Endothelial cell of umbilical vein (primary cell): ENCODE measurements at regions not wholly inside any gene's neighbourhood (a gene's known extent, or its start where the extent isn't known, plus 50 kb on each side); places are given as distances from the start of the nearest gene placed in this dataset.

Source experiments
- BruUV-seq: library from RNA; stranded (reverse); fragments of 400-500 nt; replicated peaks from 2 replicates; lab custom pipeline; 2021; lab: Mats Ljungman, UMichigan
- CTCF ChIA-PET: fragments of 300-600, 350-600 bp; sonication (Branson Sonifier 250); formaldehyde crosslinking; loops from one replicate; lab custom pipeline; 2021; ENCODE audit warnings: antibody characterized with exemption, inconsistent platforms; lab: Charles Lee
- POLR2A ChIA-PET: fragments of 300-600, 350-600 bp; sonication (Branson Sonifier 250); formaldehyde crosslinking; loops from one replicate; lab custom pipeline; 2021; ENCODE audit warnings: antibody characterized with exemption, inconsistent platforms; lab: Charles Lee
- DNase-seq: peaks from one replicate; pipeline ENCODE4 v3.0.0-alpha.2; 2011; ENCODE audit warnings: low read depth, low spot score
- FAIRE-seq: peaks from 2 replicates; lab custom pipeline; 2011; peaks lifted over from hg19 to GRCh38; lab: Jason Lieb, UNC
- H2AFZ ChIP-seq: 2 replicates; pipeline ENCODE4 v1.6.0; 2012; ENCODE audit warnings: low read depth, low read length, control low read depth, inconsistent platforms
- H3K27ac ChIP-seq: 2 replicates; pipeline ENCODE4 v1.5.1; 2011; ENCODE audit warnings: low read depth, mild to moderate bottlenecking, control low read depth, low read length, moderate library complexity; ENCODE audit not compliant: insufficient read depth
- H3K27me3 ChIP-seq, 2 experiments: 2 replicates each; pipeline versions ENCODE4 v1.6.0 to v1.6.1; 2011; ENCODE audit warnings: low read length in 2 of 2, mixed read lengths in 1 of 2; ENCODE audit not compliant: control insufficient read depth in 2 of 2, insufficient read depth in 2 of 2
- H3K36me3 ChIP-seq, 2 experiments: 2 replicates in 1 of 2; 3 replicates in 1 of 2; pipeline ENCODE4 v1.5.1; 2011; ENCODE audit warnings: low read length in 2 of 2, mild to moderate bottlenecking in 1 of 2, moderate library complexity in 1 of 2; ENCODE audit not compliant: control insufficient read depth in 2 of 2, insufficient read depth in 2 of 2; ENCODE audit errors: extremely low read depth in 1 of 2
- H3K4me1 ChIP-seq: 3 replicates; pipeline ENCODE4 v1.5.1; 2011; ENCODE audit warnings: mild to moderate bottlenecking, low read length; ENCODE audit not compliant: control insufficient read depth, insufficient read depth; ENCODE audit errors: extremely low read depth
- H3K4me2 ChIP-seq: 2 replicates; pipeline ENCODE4 v1.6.1; 2011; ENCODE audit warnings: low read length, control low read depth, mixed read lengths; ENCODE audit not compliant: insufficient read depth
- H3K4me3 ChIP-seq, 3 experiments: fragments of 200-600 bp in 1 of 3; sonication (generic), shearing (Covaris generic) in 1 of 3; replicated peaks in 1 of 3; 2 replicates each; pipeline ENCODE4 v1.5.1; 2011 to 2016; ENCODE audit warnings: control low read depth in 3 of 3, low read length in 3 of 3, mild to moderate bottlenecking in 2 of 3, inconsistent platforms in 1 of 3, low read depth in 1 of 3, moderate library complexity in 1 of 3; ENCODE audit not compliant: insufficient read depth in 1 of 3
- H3K79me2 ChIP-seq: 2 replicates; pipeline ENCODE4 v1.6.0; 2012; ENCODE audit warnings: low read length, inconsistent platforms; ENCODE audit not compliant: control insufficient read depth, insufficient read depth
- H3K9ac ChIP-seq: replicated peaks from 2 replicates; pipeline ENCODE3; 2011; ENCODE audit warnings: low read length, control low read depth; ENCODE audit not compliant: insufficient read depth; ENCODE audit errors: extremely low read depth
- H3K9me1 ChIP-seq: replicated peaks from 3 replicates; pipeline ENCODE4 v1.6.0; 2011; ENCODE audit warnings: mild to moderate bottlenecking, low read length; ENCODE audit not compliant: control insufficient read depth, insufficient read depth; ENCODE audit errors: extremely low read depth
- H3K9me3 ChIP-seq: replicated peaks from 2 replicates; pipeline ENCODE4 v1.5.1; 2012; ENCODE audit warnings: low read length, inconsistent platforms; ENCODE audit not compliant: control insufficient read depth, insufficient read depth
- H4K20me1 ChIP-seq: replicated peaks from 2 replicates; pipeline ENCODE3; 2011; ENCODE audit warnings: mild to moderate bottlenecking, low read length; ENCODE audit not compliant: control insufficient read depth, insufficient read depth; ENCODE audit errors: extremely low read depth
- CTCF ChIP-seq, 2 donors: IDR thresholded peaks; 1 replicate in 1 of 2; 2 replicates in 1 of 2; pipeline ENCODE4 v1.5.1; 2011; ENCODE audit warnings: low read length in 2 of 2, mild to moderate bottlenecking in 2 of 2, moderate library complexity in 2 of 2, control low read depth in 1 of 2, inconsistent platforms in 1 of 2, low read depth in 1 of 2; ENCODE audit not compliant: insufficient read depth in 1 of 2; ENCODE audit errors: extremely low read depth in 1 of 2
- EZH2 ChIP-seq: IDR thresholded peaks from 2 replicates; pipeline ENCODE4 v1.6.1; 2012; ENCODE audit warnings: borderline replicate concordance, low read depth, mild to moderate bottlenecking, moderate library complexity, low read length, inconsistent platforms; ENCODE audit not compliant: severe bottlenecking
- FOS ChIP-seq: IDR thresholded peaks from 2 replicates; pipeline ENCODE4 v1.6.1; 2011; ENCODE audit warnings: mild to moderate bottlenecking, low read length, moderate library complexity, borderline replicate concordance; ENCODE audit not compliant: insufficient read depth
- GATA2 ChIP-seq: IDR thresholded peaks from 2 replicates; pipeline ENCODE4 v1.7.0; 2011; ENCODE audit warnings: low read depth, mild to moderate bottlenecking, moderate library complexity, mixed read lengths, low read length; ENCODE audit not compliant: insufficient read length, insufficient read depth
- JUN ChIP-seq: IDR thresholded peaks from 2 replicates; pipeline ENCODE4 v1.6.1; 2011; ENCODE audit warnings: borderline replicate concordance, low read depth; ENCODE audit not compliant: insufficient read length, insufficient read depth
- MAX ChIP-seq: IDR thresholded peaks from 2 replicates; pipeline ENCODE4 v1.6.1; 2011; ENCODE audit not compliant: insufficient read depth, insufficient read length
- MYC ChIP-seq: IDR thresholded peaks from one replicate; pipeline ENCODE4 v1.6.1; 2011; ENCODE audit warnings: mild to moderate bottlenecking, low read depth, low read length
- POLR2A ChIP-seq: IDR thresholded peaks from 2 replicates; pipeline ENCODE4 v1.6.1; 2012; ENCODE audit warnings: low read depth, mild to moderate bottlenecking, control low read depth, low read length
- POLR2AphosphoS5 ChIP-seq: IDR thresholded peaks from 2 replicates; pipeline ENCODE4 v1.6.1; 2012; ENCODE audit warnings: low read depth, mild to moderate bottlenecking, control low read depth, low read length, moderate library complexity; ENCODE audit not compliant: insufficient read depth
- dilution Hi-C: fragments of 300-500 bp; cut with MboI; formaldehyde crosslinking; loops from one replicate; pipeline ENCODE4 v1.15.0; 2019; ENCODE audit warnings: low sequenced_read_pairs; ENCODE audit not compliant: extremely low pct_ligation_motif_present
- intact Hi-C: fragments of 100-400 bp; cut with micrococcal nuclease; formaldehyde crosslinking; loops from one replicate; pipeline ENCODE4 v1.10.0; 2022

GRCh38 chr6:15032015-15032414 lies 213.9 kb upstream of the JARID2 start:
- intact Hi-C loops: no loop called here
- POLR2A ChIA-PET: no interaction called here
- no peak overlapping the region for H3K4me2 ChIP-seq
- dilution Hi-C loops: no loop called here
- H3K36me3 ChIP-seq: no peaks in the 10 kb centered on the region
- no peak overlapping the region for H3K4me3 ChIP-seq
- DNase-seq: no peak
- no TSS peak for BruUV-seq
- H3K4me1 ChIP-seq: no peaks in the 10 kb centered on the region
- no peaks in the 10 kb centered on the region for H4K20me1 ChIP-seq
- no peak overlapping the region for H2AFZ ChIP-seq
- no peaks in the 10 kb centered on the region for H3K9me1 ChIP-seq
- no peak for TF ChIP-seq POLR2AphosphoS5
- TF ChIP-seq MYC: no peak
- no peak for TF ChIP-seq GATA2
- no peak for TF ChIP-seq POLR2A
- no peak for FAIRE-seq
- CTCF ChIA-PET: interaction anchor here (1.0 kb wide), 1 partner anchor 18 kb away, joined by 3 read pairs; no protein-coding TSS in a partner anchor
- H3K9me3 ChIP-seq: no peaks in the 10 kb centered on the region
- H3K27ac ChIP-seq: no peak overlapping the region
- H3K9ac ChIP-seq: no peak overlapping the region
- H3K79me2 ChIP-seq: no peaks in the 10 kb centered on the region
- no peaks in the 10 kb centered on the region for H3K27me3 ChIP-seq

GRCh38 chr6:15033850-15034203 lies 212.0 kb upstream of the JARID2 start:
- ChIA-PET CTCF (no interaction called here), POLR2A (no interaction called here)
- no TSS peak for BruUV-seq
- H2AFZ ChIP-seq: no peak overlapping the region
- TF ChIP-seq POLR2AphosphoS5 (no peak), FOS (no peak), POLR2A (no peak), JUN (no peak), CTCF (IDR thresholded peaks at IDR 0.05; ENCODE audit: extremely low read depth in 1 of 2, insufficient read depth in 1 of 2, low read depth in 1 of 2, low read length in 2 of 2) (no peak), EZH2 (no peak), MYC (no peak), MAX (no peak), GATA2 (no peak)
- H3K27ac ChIP-seq: no peak overlapping the region
- H3K9ac ChIP-seq: no peak overlapping the region
- DNase-seq (no peak), FAIRE-seq (no peak)
- H3K9me3 ChIP-seq: no peaks in the 10 kb centered on the region
- H3K79me2 ChIP-seq: no peaks in the 10 kb centered on the region
- dilution Hi-C loops (no loop called here), intact Hi-C loops (no loop called here)
- no peak overlapping the region for H3K4me3 ChIP-seq
- H3K4me1 ChIP-seq: no peaks in the 10 kb centered on the region
- no peaks in the 10 kb centered on the region for H3K9me1 ChIP-seq
- H3K27me3 ChIP-seq: no peaks in the 10 kb centered on the region
- no peaks in the 10 kb centered on the region for H3K36me3 ChIP-seq
- no peaks in the 10 kb centered on the region for H4K20me1 ChIP-seq
- H3K4me2 ChIP-seq: no peak overlapping the region
